Lower leg skin (tissue), 4 donors: ENCODE measurements at regions not wholly inside any gene's neighbourhood (a gene's known extent, or its start where the extent isn't known, plus 50 kb on each side); places are given as distances from the start of the nearest gene placed in this dataset.

ENCODE experiments used
- DNase-seq, 2 donors: peaks; one replicate each; pipeline ENCODE4 v3.0.0-alpha.2; 2019; ENCODE audit warnings: low spot score in 2 of 2
- H3K4me3 ChIP-seq: fragments of 200-600 bp; sonication (generic); 2 replicates; pipeline ENCODE4 v1.5.1; 2017; ENCODE audit warnings: mild to moderate bottlenecking, low read depth; ENCODE audit not compliant: poor library complexity, severe bottlenecking
- POLR2A ChIP-seq, 2 donors: fragments of 450-650 bp; IDR thresholded peaks; one replicate each; pipeline ENCODE4 v1.6.1; 2016 to 2017; ENCODE audit warnings: antibody characterized with exemption in 2 of 2, mild to moderate bottlenecking in 1 of 2, moderate library complexity in 1 of 2
- WGBS, 2 donors: methylation state at CpG; one replicate each; pipeline ENCODE4 v1.1.5; 2018; 5-methylcytosine and 5-hydroxymethylcytosine counted together
- intact Hi-C: fragments of 100-400 bp; cut with DNase I; formaldehyde crosslinking; loops from one replicate; pipeline ENCODE4 v1.15.0; 2023; ENCODE audit warnings: low total_unique reads
- TF ChIP-seq, protein P1 (sequence below), 3 donors: fragments of 450-650 bp; IDR thresholded peaks; one replicate each; pipeline ENCODE4 v1.5.1; 2016; ENCODE audit warnings: antibody characterized with exemption in 3 of 3, mild to moderate bottlenecking in 3 of 3, moderate library complexity in 2 of 3

DNA sequence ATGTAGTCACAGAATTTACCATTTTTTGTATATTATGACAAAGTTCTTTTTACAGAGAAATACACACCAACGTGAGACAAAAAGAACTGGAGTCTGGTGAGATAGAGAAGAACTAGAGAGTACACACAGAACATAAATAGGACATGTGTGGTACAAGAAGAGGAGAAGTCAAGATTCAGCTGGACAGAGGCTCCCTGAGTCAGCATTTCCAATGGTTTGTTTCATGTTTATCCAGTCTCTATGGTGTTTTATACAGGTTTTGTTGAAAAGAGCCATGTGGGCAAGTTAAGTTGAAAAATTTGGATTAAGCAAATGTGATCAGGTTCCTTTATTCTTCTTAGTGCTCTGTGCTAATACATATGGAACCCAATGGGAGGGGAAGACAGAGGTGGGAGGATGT is 105.5 kb upstream of the AKR1E2 start:
- intact Hi-C loops, result no loop called here
- 68 to 81% methylated on average over 1 of the region's 1 CpG for WGBS, 2 donors

DNA sequence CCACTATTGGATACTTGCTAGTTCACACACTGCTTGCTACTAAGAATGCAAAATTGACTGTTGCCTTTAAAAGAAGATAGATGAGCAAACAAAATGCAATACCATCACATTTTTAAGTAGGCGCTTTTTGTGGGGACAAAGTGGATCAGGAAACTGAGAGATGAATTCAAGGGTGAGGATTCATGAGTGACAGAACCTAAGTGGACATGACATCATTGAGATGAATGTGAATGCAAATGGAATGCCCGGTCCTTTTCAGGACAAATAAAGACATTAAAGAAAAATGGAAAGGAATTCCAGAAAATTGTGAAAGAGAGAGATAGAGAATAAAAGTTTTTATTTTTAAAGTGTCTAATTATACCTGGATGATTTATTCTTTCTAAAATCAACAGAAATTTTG is 106.3 kb upstream of the AKR1E2 start:
- DNase-seq, result no peak
- intact Hi-C loops, result no loop called here
- TF ChIP-seq, protein P1, sequence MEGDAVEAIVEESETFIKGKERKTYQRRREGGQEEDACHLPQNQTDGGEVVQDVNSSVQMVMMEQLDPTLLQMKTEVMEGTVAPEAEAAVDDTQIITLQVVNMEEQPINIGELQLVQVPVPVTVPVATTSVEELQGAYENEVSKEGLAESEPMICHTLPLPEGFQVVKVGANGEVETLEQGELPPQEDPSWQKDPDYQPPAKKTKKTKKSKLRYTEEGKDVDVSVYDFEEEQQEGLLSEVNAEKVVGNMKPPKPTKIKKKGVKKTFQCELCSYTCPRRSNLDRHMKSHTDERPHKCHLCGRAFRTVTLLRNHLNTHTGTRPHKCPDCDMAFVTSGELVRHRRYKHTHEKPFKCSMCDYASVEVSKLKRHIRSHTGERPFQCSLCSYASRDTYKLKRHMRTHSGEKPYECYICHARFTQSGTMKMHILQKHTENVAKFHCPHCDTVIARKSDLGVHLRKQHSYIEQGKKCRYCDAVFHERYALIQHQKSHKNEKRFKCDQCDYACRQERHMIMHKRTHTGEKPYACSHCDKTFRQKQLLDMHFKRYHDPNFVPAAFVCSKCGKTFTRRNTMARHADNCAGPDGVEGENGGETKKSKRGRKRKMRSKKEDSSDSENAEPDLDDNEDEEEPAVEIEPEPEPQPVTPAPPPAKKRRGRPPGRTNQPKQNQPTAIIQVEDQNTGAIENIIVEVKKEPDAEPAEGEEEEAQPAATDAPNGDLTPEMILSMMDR (IDR thresholded peaks at IDR 0.05), result no peak
- no peak for TF ChIP-seq POLR2A (IDR thresholded peaks at IDR 0.05)
- 92 to 98% methylated on average over 2 of the region's 2 CpGs for WGBS, 2 donors
- H3K4me3 ChIP-seq, result no peak overlapping the region

More for the DNA sequence above, 105.5 kb upstream of the AKR1E2 start:
- DNase-seq, result no peak
- no peak overlapping the region for H3K4me3 ChIP-seq
- no peak for TF ChIP-seq POLR2A (IDR thresholded peaks at IDR 0.05)
- TF ChIP-seq, protein P1 (IDR thresholded peaks at IDR 0.05), result no peak

DNA sequence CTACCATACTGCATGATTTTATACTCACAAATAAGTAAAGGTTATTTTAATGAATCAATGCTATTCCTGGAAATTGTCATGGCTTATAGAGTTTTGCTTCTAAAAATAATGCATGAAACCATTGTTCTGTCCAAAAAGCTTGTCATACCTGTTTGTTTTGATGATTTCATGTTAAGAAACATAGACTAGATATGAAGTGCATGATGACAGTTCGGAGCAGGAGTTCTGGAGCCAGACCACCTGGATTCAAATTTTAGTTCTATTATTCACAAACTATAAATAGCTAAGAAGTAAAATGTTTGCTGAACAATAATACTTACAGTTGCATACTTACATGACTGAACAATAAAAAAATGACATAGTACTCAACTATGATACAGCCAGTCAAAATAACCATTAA is 107.0 kb upstream of the AKR1E2 start:
- TF ChIP-seq, protein P1 (IDR thresholded peaks at IDR 0.05), result no peak
- TF ChIP-seq POLR2A (IDR thresholded peaks at IDR 0.05), result no peak
- intact Hi-C loops, result no loop called here
- 47 to 57% methylated on average over 1 of the region's 1 CpG for WGBS, 2 donors

DNA sequence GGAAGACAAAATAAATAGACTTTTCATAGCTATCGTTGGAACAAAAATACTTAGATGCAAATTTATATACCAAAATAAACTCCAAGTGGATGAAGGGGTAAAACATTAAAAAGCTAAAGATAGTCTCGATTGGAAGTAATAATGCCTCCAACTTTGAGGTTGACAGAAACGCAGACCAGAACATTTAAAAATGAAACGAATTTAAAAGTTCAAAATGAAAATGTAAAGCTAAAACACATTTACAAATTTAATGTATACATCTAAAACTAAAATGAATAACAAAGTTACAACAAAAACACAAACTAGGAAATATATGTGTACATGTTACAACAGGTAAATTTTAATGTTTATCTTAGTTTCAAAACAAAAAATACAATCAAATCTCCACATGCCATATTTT is 107.5 kb upstream of the AKR1E2 start:
- no peak overlapping the region for H3K4me3 ChIP-seq
- TF ChIP-seq, protein P1 (IDR thresholded peaks at IDR 0.05), result no peak
- TF ChIP-seq POLR2A (IDR thresholded peaks at IDR 0.05), result no peak
- intact Hi-C loops, result no loop called here
- DNase-seq, result no peak
- 84 to 87% methylated on average over 4 of the region's 4 CpGs for WGBS, 2 donors

More for the DNA sequence above, 107.0 kb upstream of the AKR1E2 start:
- no peak for DNase-seq
- H3K4me3 ChIP-seq, result no peak overlapping the region

DNA sequence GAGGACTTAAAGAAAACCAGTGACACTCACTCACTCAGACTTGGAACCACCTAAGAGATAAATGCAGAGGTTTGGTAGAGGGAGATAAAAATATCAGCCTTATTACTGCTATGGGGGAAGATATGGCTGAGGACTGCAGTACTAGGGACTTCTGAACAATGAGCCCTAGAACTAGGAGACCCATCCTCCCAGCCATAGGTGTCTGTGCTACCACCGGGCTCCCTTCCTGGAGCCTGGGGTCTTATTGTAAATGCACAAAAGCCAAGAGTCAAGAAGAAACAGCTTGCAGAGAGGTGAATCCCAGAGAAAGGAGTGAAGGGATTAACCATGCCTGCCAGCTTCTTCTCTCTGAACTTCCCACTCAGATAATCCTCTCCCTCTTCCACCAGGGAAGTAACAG is 108.3 kb upstream of the AKR1E2 start:
- intact Hi-C loops, result no loop called here
- DNase-seq, result no peak
- no peak overlapping the region for H3K4me3 ChIP-seq
- TF ChIP-seq, protein P1 (IDR thresholded peaks at IDR 0.05), result no peak
- TF ChIP-seq POLR2A (IDR thresholded peaks at IDR 0.05), result no peak
- WGBS, 2 donors, result 93 to 96% methylated on average over 1 of the region's 1 CpG

DNA sequence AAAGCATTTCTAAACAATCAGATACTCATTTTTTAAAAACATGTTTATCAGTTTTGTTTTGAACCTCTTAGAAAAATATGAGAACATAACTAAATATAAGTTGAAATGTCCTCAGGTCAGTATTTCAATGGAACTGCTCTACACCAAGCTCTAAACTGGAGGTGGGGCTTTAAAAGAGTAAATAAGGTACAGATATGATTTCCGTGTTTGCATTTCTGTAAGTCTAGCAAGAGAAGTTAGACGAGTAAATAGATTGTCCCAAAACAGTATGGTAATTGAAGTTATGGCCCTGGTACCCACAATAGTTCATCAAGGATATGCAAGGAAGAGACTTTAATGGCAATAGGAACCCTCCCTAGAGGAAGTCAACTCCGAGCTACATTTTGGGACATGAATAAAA is 115.1 kb upstream of the AKR1E2 start:
- no peak overlapping the region for H3K4me3 ChIP-seq
- intact Hi-C loops, result no loop called here
- 60 to 86% methylated on average over 3 of the region's 3 CpGs for WGBS, 2 donors
- no peak for DNase-seq
- TF ChIP-seq POLR2A (IDR thresholded peaks at IDR 0.05), result no peak
- TF ChIP-seq, protein P1 (IDR thresholded peaks at IDR 0.05), result no peak
